BJ (cell line): ENCODE measurements at regions not wholly inside any gene's neighbourhood (a gene's known extent, or its start where the extent isn't known, plus 50 kb on each side); places are given as distances from the start of the nearest gene placed in this dataset.

Experiments used
- CTCF ChIA-PET: fragments of 350-600 bp; formaldehyde crosslinking; extraction: SDS; loops from one replicate; lab custom pipeline; 2021; ENCODE audit warnings: antibody characterized with exemption, inconsistent platforms; lab: Yijun Ruan, JAX
- POLR2A ChIA-PET: fragments of 300-600 bp; sonication (Branson Sonifier 250); formaldehyde crosslinking; extraction: SDS; loops from one replicate; lab custom pipeline; 2021; ENCODE audit warnings: antibody characterized with exemption; lab: Charles Lee
- DNase-seq: peaks from one replicate; pipeline ENCODE4 v3.0.0-alpha.2; 2011; ENCODE audit warnings: low read depth
- H3K27me3 ChIP-seq: 2 replicates; pipeline ENCODE4 v1.6.0; 2011; ENCODE audit warnings: low read length; ENCODE audit not compliant: control insufficient read depth, insufficient read depth
- H3K36me3 ChIP-seq: 2 replicates; pipeline ENCODE4 v1.5.1; 2011; ENCODE audit warnings: low read length; ENCODE audit not compliant: control insufficient read depth, insufficient read depth
- H3K4me3 ChIP-seq: 2 replicates; pipeline ENCODE4 v1.5.1; 2011; ENCODE audit warnings: low read depth, mild to moderate bottlenecking, control low read depth, low read length
- TF ChIP-seq, protein P1 (sequence below): IDR thresholded peaks from 2 replicates; pipeline ENCODE4 v1.5.1; 2011; ENCODE audit warnings: low read depth, mild to moderate bottlenecking, control low read depth, inconsistent platforms, low read length, moderate library complexity; ENCODE audit not compliant: insufficient read depth

DNA sequence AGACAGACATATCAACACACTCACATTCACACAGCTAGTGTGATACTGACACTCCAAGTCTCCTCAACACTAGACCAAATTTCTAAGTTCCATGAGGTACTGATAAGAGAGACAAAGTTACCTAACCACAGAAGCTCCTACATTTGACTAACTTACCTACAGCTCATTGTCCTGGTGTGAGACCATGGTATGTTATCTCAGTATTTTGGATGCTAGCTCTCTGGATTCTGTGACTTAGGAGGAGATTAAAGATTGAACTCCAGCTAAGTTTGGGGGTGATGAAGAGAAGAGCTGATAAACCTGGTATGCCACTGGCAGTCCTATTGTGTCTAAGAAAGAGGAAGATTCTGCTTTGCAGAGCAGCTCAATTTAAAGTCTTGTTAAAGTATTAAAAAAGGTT, 144.0 kb upstream of the MYRIP start:
- CTCF ChIA-PET, result interaction anchor here (0.7 to 1.9 kb wide), 2 partner anchors 65 to 513 kb away, joined by 3 to 8 read pairs; no protein-coding TSS in a partner anchor
- no peak for DNase-seq
- Histone ChIP-seq H3K27me3 (no peaks in the 10 kb centered on the region; the same call in 1 of the 2 replicates), H3K36me3 (no peaks in the 10 kb centered on the region), H3K4me3 (no peak overlapping the region)
- TF ChIP-seq, protein P1, sequence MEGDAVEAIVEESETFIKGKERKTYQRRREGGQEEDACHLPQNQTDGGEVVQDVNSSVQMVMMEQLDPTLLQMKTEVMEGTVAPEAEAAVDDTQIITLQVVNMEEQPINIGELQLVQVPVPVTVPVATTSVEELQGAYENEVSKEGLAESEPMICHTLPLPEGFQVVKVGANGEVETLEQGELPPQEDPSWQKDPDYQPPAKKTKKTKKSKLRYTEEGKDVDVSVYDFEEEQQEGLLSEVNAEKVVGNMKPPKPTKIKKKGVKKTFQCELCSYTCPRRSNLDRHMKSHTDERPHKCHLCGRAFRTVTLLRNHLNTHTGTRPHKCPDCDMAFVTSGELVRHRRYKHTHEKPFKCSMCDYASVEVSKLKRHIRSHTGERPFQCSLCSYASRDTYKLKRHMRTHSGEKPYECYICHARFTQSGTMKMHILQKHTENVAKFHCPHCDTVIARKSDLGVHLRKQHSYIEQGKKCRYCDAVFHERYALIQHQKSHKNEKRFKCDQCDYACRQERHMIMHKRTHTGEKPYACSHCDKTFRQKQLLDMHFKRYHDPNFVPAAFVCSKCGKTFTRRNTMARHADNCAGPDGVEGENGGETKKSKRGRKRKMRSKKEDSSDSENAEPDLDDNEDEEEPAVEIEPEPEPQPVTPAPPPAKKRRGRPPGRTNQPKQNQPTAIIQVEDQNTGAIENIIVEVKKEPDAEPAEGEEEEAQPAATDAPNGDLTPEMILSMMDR, result no peak
- POLR2A ChIA-PET, result no interaction called here

DNA sequence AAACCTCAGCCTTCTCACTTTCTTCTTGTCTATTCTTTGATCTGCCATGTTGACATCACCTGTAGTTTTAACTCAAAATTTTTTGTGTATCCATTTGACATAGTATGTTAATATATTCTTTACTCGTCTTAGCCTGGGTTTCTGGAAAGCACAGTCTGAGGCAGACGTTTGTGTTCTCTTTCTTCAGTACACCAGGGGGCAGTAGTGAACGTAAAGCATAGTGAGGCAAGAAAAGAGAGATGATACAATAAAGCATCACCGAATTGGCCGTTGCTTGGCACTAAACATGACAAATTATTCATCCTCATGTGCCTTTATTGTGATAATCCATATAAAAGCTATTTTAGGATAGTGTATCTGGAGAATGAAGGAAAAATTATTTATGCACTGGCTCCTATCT, 141.0 kb upstream of the MYRIP start:
- POLR2A ChIA-PET, result no interaction called here
- CTCF ChIA-PET, result interaction anchor here (0.6 to 2.0 kb wide), 4 partner anchors 23 to 512 kb away, joined by 3 to 16 read pairs (median 6); no protein-coding TSS in a partner anchor
- TF ChIP-seq, protein P1, result peak; percentile 74
- Histone ChIP-seq H3K36me3 (no peaks in the 10 kb centered on the region), H3K4me3 (no peak overlapping the region), H3K27me3 (no peaks in the 10 kb centered on the region; the same call in 1 of the 2 replicates)
- no peak for DNase-seq

DNA sequence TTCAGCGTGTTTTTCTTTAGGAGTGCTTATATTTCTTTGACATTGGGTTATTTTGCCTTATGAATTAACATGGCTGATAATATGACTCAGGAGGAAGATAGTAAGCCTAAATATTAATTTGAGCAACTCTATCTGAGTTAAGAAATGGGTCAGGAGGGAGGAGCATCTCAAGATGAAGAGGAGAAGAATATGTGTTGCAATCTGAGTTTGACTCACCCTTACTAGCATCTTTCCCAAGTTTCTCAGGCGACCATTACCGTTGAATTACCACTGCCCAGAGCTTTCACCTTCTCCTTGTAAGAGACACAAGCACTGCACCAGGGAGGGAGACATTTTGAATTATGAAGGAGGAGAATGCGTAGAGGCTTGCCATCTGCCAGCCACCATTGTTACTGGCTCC, 138.3 kb upstream of the MYRIP start:
- ChIA-PET CTCF (no interaction called here), POLR2A (no interaction called here)
- H3K36me3 ChIP-seq, result no peaks in the 10 kb centered on the region
- H3K4me3 ChIP-seq, result no peak overlapping the region
- H3K27me3 ChIP-seq, result no peaks in the 10 kb centered on the region; the same call in 1 of the 2 replicates
- no peak for DNase-seq
- TF ChIP-seq, protein P1, result no peak

DNA sequence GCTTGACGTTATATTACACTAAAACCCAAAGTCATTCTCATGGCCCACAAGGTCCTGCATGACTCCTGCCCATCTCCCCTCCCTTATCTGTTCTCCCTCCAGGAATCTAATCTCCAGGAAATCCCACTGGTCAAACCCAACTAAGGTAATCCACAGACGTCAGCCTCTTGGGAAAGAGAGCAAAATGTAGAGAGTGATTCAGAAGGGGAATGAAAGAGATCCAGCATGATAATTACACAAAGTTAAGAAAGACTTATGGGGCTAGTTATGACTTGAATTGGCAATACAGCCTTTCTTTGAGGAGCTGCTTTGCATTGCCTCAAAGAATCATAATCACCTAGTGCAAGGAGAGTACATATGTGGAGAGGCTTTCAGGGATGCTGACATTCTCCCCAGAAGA, 137.8 kb upstream of the MYRIP start:
- no peaks in the 10 kb centered on the region for H3K36me3 ChIP-seq
- H3K4me3 ChIP-seq, result no peak overlapping the region
- ChIA-PET CTCF (interaction anchor here (0.7 to 1.2 kb wide), 2 partner anchors 130 to 1521 kb away, joined by 3 to 4 read pairs; no protein-coding TSS in a partner anchor), POLR2A (no interaction called here)
- no peaks in the 10 kb centered on the region; the same call in 1 of the 2 replicates for H3K27me3 ChIP-seq
- no peak for DNase-seq
- TF ChIP-seq, protein P1, result no peak

DNA sequence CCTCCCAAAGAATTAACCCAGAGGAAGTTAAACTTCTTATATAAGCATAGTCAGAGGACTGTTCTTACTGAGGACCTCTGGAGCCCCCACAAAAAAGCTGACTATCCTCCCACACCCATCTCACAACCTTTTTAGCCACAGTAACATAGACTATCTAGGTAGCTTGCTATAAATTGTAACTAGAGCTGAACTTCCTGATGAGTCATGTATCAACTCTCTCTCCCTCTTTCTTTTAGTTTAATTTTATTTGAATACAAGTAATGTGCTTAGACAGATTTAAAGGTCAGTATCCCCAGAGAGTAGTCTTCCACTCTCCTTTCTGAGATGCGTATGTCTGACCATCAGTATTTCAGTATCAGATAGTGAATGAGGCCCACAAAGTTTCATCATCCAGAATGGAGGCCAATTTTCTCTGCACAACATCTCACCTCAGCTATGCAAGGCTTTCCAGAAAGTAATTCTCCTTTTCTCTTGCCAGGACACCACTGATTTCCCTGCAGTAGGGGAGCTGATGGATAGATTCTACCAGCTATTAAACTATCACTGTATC, 104.0 kb upstream of the MYRIP start:
- no peak overlapping the region for H3K4me3 ChIP-seq
- no peaks in the 10 kb centered on the region for H3K36me3 ChIP-seq
- H3K27me3 ChIP-seq, result no peaks in the 10 kb centered on the region
- POLR2A ChIA-PET, result interaction anchor here (0.6 to 0.7 kb wide), 2 partner anchors 460 to 682 kb away, joined by 5 to 14 read pairs; no protein-coding TSS in a partner anchor
- TF ChIP-seq, protein P1, result no peak
- CTCF ChIA-PET, result interaction anchor here (0.7 to 2.8 kb wide), 6 partner anchors 33 to 475 kb away, joined by 3 to 20 read pairs (median 3); no protein-coding TSS in a partner anchor
- peak; percentile 7 for DNase-seq
